T-helper 1 cell treated with Interleukin-12 subunit alpha and Interleukin-12 subunit beta and Interleukin-4 antibody, amounts not matched to agents 30 ng/mL and 1 ng/mL, for 36 hours (primary cell): ENCODE measurements at regions not wholly inside any gene's neighbourhood (a gene's known extent, or its start where the extent isn't known, plus 50 kb on each side); places are given as distances from the start of the nearest gene placed in this dataset.

Experiments
- intact Hi-C: fragments of 100-400 bp; cut with micrococcal nuclease; formaldehyde crosslinking; loops from one replicate; pipeline ENCODE4 v1.15.1; 2024

DNA sequence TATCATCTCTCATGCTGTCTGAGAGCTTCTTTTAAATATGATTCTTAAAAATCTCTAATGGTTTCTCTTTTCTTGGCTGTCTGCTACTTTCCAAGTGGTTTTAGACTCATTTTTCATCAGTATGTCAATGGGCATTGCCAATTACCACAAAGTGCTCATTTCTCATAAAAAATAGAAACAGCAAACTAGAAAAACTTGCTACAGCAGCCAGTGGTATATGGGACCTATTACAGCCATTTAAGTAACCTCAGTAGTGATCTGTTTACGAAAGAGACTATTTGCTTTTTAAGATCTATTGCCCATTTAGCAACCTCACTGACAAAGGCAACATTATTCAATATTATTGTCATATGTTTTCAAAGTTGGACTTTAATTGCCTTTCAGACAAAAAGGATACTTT, 207.1 kb upstream of the RHOBTB1 start:
- intact Hi-C loops: no loop called here

DNA sequence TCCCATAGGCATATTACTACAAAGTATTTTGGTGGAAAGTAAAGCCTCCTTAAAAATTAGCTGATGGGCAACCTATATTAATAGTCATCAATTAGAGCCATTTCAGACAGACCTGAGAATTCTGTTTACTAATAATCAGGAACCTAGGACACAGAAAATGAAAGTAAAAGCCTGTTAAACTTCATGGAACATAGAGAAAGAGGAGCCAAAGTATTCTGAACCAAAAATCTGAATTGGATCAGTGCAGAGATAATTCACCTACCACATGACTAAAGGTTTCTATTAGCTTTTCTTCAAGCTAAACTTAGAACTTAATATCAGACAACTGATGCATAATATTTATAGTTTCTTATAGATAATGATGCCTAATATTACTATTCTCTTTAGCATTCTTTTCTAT, 204.5 kb upstream of the RHOBTB1 start:
- intact Hi-C loops: loop anchor here (10.0 kb wide), 1 partner anchor 446 kb away; no protein-coding TSS in a partner anchor

DNA sequence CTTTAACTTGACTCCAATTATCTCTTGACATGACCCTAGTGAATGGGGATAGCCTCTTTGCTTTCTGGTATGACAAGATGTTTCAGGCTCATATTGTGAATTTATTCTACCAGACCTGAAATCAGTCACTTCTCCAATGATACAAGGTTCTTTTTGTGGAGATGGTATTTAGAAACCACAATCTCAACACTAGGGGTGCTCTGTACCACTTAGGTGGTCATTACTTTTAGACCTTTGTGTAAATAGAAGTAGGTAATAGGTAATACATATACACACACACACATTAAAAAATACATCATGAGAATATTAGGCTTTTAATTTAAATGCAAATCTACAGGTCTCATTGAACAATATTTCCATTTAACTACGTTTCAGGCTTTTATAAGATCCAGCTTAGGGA, 199.0 kb upstream of the RHOBTB1 start:
- intact Hi-C loops: loop anchor here (10.0 kb wide), 1 partner anchor 452 kb away; no protein-coding TSS in a partner anchor

DNA sequence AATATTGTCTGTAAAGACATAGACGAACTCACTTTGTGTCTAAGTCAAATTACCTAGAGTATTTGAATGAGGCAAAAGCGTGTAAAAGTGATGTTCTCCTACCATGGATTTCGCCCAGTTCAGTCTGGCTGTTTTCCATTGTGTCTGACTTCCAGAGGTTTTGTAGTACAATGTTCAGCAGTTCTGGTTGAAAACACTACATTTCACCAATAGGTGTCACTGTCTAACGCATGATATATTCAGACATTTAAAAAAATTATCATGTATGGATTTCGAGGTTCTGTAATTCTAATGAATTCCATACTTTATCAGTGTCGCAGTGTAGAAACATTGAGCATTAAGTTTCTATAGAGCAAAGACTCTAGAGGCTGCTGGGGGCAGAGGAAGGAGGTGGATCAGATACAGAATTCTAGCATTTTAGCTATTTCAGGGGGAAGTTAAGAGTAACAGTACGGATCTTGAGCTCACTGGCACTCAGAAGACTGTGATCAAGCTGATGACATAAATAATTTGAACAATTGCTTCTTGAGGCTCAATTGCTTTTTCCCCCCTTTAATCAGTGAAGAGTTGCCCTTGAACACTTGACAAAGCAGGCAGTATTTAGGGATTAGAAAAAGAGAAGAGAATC, 196.9 kb upstream of the RHOBTB1 start:
- intact Hi-C loops: loop anchor here (1.0 to 10.0 kb wide), 6 partner anchors 143 to 1104 kb away; no protein-coding TSS in a partner anchor

DNA sequence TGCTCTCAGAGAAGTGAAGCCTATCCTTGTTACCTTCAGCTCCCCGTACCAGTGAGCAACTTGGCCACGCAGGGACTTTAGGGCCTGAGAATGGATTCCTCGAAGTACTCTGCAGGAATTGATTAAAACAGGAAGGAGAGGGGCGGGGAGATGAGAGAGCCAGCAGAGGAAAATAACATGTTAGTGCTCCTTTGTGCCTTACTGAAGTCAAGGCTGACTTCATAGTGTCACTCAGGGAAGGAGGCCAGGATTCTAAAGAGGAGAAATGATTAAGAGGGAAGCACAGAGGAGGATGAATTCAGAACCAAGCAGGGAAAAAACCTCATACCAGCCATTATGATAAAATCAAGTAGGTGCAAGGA, 195.6 kb upstream of the RHOBTB1 start:
- intact Hi-C loops: no loop called here

DNA sequence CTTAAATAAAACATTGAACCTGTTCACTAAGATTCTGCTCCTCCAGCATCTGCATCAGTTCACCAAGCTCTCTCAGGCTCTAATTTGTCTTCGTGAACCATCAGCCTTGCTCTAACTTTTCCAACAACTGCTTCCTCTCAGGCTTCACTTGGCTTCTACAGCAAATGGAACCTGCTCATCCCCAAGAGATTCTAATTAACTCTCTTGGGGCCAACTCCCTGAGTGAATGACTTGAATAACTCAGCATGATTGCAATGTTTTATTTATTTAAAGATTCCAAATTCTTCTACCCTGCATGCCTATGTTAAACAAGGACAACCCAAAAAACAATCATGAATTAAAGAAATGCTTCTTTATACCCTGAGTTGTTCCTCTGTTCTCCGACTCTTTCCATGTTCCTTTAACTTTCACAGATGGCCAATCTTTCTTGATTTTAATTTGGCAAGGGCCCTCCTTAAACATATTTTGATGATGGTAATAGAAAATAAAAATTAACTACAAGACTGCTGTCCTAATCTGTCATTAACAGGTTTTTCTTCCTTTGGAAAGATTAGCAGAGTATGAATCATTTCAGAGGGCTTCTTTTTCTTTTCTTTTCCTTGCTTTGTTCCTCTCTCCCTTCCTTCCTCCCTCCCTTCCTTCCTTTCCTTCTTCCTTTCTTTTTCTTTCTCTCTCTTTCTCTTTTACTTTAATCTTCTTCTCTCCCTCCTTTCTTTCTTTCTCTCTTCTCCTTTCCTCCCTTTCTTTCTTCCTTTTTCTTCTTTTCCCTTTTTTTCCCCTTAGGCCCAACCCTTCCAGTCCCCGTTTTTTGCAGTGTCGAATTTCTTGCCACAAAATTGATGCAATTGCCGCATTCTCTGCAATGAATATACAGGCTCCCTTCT, 195.0 kb upstream of the RHOBTB1 start:
- intact Hi-C loops: no loop called here

DNA sequence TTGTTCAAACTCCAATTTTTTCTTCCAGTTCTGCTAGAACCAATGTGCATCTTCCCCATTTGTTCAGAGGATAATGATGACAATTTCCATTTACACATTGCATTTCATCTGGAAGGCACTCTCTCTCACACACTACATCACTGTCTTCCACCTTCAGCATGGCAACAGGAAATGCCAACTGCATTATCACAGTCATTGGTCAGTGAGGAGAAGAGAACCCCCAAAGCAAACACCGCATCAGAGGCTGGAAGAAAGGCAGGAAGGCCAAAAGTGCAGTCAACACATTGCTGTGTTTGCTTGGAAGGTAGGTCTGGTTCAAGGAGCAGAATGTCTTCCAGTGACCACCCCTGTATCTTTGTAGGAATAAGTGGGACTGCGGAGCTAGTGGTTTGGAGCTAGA, 192.2 kb upstream of the RHOBTB1 start:
- intact Hi-C loops: no loop called here

DNA sequence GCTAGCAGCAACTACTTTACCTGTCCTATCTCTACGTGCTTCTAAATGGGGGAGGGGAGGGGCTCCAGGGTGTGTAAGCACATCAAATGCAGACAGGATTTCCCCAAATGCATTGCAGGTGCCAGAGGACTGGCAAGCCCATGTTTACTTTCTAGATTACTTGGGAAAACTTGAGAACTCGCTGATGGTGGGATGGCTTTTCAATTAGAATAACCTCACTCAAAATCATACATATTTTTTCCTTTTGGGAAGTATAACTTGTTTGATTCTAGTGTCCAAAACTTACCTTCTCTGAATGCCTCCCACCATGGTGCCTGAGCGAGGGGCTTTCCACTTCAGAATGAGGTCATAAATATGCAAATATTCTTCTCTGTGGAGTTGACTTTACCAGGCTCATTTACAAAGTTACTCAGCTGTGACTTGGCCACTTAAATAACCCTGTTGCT, 191.3 kb upstream of the RHOBTB1 start:
- intact Hi-C loops: no loop called here

DNA sequence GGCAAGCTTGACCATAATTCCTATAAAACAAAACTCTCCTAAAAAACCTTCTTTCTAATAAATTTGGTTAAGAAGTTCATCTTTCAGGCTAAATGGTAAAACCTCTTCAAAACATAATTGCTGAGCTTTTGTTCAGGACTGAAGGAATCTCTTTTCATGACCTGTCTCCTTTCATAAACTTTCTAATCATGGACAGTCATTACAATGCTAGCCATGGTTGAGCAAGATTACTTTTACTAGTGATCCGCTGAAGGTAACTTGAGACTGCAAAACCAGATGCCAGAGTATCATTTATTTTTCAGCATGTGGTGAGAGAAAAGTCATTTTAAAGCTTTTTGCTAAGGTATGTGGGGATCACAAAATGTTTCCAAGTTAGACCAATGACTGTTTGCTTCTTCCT, 186.4 kb upstream of the RHOBTB1 start:
- intact Hi-C loops: no loop called here

DNA sequence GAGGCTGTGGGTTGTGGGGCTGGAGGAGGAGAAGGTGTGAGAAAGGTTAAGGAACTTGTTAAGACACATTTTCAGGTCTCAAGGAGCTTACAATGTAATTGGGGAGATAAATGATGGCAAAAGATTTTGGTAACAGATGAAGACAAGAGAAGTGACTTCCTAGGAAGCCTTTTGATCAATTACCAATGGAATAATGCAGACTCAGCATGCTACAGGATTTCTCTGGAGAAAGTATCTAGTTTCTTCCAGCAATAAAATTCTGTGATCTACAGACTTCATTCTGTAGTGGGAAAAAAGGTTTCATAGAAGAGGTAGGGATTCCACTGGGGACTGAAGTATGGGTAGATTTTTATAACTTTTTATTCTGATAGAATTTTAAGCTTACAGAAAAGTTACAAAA, 184.2 kb upstream of the RHOBTB1 start:
- intact Hi-C loops: no loop called here

DNA sequence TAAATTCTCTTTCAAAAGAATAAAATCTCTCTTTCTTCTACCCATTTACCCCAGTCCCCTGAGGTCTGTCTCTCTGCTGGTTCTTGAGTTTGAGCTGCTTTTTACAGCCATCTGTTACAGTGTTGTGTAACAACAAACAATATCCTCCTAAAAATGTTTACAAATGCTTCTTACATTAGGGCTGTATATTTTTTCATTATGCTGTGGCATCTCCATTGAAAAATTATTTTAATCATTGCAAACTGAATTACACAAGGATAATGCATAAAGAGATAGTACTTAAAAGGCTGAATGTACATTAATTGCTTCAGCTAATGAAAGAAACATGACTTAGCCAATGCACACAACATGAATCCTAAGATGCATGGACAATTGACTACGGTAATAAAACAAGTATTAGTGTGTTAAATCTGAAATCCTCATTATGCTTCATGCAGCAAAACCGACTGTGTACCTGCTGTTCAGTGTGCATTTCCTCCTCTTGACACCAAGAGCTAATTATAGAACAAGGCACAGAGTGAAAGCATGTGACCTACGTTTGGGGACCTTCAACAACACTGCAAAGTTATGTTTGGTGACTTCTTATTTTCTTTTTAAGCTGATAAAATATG, 181.7 kb upstream of the RHOBTB1 start:
- intact Hi-C loops: no loop called here

DNA sequence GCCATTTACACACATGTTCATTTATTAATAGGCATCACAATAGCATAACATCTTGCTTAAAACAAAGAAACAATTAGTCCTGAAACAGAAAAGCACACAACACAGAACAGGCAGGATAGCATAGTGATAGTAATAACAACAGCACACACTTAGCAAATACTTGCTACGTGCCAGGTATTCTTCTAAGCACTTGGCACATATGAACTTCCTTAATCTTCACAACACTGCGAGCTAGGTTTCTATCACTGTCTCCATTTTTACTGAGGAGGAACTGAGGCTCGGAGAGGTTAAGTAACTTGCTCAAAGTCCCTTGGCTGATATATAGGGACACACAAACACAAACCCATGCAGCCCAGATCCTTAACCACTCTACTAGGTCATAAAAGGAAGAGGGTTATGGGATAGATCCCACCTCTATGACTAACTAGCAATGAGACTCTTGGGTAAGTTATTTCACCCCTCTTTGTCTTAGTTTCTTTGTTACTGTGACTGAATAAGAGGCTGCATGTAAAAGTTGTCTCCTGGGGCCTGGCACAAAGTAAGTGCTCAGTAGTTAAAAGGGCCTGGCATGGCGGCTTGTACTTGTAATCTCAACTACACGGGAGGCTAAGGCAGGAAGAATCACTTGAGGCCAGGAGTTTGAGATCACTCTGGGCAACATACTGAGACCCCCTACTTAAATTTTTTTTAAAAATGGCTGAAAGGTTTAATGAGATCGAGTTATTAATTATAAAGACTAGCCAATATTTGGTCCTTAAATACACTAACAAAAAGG, 181.0 kb upstream of the RHOBTB1 start:
- intact Hi-C loops: no loop called here

DNA sequence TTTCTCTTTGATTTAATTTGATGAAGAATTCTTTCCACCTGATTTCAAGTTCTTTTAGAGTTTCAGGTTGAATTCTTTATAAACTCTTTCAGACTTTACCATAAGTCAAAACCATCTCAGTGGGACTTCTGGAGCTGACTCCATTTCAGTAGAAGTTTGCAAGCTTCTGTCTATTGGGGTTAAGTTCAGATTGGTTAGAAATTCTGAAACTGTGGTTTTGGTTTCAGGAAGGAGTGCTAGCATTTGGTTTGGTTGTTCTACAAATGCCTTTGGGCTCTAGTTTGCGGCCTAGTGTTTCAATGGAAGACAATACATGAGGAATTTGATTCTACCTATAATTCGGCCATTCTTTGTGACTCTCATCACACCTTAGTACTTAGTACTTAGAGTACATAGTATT, 176.8 kb upstream of the RHOBTB1 start:
- intact Hi-C loops: no loop called here

DNA sequence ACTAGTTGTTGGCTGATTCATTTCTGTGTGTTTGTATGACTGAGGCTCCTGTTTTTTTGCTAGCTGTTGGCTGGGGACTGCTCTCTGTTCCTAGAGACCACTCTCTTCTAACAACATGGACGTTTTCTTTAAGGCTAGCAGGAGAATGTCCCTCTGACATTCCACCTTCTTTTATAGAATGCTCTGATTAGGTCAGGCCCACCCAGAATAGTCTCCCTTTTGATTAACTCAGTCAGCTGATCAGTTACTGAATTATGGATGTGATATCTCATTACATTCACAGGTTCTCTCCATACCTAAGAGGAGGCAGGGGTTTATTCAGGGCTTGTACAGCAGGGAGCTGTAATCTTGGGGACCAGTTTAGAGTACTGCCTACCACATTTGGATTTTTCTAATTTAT, 175.6 kb upstream of the RHOBTB1 start:
- intact Hi-C loops: no loop called here

DNA sequence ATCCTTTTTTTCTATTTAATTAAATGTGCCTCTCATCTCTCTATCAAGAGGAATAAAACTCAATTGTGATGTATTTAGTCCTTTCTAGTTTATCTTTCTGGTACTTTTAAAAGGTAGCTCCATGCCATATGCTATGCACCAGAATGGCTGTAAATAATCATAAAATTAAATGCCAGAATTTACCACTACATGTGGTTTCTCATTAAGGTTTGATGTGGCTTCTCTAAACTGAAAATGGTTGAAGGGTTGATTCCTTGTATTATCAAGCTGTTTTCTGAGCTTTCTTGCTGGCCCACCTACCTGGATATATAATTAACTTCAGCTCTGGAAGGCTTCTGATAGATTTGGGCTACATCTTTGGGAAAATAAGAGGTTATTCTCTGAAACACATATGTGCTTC, 171.9 kb upstream of the RHOBTB1 start:
- intact Hi-C loops: no loop called here

DNA sequence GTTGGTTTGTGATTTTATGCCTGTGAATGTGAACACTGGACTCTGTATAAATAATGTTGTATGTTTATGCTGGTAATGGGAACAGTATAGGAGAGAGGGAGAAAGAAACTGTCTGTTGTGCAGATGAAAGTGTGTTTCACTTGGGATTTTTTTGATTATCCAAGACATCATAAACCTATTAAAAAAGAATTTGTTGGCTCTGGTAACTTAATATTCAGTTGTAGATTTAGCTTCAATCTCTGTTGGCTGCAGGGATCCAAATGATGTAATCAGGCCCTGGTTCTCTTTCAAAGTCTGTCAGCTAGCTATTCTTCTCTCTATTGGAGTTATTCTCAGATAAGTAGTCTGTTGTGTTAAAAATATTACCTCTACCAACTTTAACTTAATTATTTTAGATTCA, 168.8 kb upstream of the RHOBTB1 start:
- intact Hi-C loops: no loop called here

DNA sequence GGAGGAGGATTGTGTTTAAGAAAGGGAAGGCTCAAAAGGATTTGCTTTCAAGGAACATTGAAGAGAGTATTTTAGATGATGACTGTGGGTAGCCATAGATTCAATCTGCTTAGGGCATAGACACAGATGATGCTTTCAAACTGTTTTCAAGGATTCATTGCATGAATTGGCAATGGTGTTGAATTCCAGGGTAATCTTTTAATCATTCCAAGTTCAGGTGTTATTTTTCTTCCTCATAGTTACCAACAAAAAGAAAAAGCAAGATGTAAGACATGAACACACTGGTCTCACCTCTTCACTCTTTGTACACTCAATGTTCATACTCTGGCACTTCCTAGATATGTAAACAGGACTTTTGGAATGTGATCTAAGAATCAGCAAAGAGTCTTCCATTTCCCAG, 167.0 kb upstream of the RHOBTB1 start:
- intact Hi-C loops: no loop called here

DNA sequence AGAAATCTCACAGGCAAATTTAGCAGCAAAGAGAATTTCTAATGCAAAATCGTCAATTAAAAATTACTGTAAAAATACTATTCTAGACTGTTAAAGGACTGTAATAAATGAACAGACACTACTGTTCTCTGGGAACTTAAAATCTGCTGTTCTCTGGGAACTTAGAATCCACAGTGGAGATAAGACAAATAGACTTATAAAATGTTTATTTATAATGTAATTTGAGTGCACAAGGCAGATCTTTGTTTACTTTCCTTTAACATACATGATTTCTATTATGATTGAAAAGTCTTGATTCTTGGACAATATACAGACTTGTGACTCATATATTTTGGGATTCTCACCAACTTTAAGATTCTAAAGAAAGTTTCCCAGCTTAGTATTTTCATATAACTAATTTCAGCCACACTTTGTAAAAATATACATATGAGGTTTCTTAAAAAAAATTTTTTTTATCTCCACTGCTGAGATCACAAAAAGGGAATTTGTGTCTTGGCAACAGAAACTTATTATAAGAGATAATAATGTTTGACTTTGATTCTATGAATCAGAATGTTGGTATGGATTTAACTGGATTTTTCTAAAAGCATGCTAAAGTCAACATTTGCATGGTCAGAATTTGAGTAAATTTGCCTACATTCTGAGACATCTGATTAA, 166.3 kb upstream of the RHOBTB1 start:
- intact Hi-C loops: no loop called here

DNA sequence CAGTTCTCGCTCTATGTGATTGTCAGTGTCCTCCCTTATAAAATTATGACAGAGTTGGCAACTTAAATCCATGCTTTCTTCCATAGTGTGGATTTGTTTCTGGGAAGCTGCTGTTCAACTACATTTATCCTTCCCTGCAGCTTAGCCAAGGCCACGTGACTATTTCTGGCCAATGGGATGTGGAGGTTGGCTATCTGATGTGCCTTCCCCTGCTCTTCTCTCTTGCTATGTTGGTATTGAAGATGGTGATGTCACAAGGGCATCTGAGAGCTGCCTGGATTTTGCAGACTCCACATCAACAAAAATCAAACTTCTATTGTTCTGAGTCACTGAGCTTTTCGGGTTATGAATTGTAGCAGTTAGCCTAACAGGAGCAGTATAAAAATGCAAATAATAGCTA, 164.9 kb upstream of the RHOBTB1 start:
- intact Hi-C loops: no loop called here

DNA sequence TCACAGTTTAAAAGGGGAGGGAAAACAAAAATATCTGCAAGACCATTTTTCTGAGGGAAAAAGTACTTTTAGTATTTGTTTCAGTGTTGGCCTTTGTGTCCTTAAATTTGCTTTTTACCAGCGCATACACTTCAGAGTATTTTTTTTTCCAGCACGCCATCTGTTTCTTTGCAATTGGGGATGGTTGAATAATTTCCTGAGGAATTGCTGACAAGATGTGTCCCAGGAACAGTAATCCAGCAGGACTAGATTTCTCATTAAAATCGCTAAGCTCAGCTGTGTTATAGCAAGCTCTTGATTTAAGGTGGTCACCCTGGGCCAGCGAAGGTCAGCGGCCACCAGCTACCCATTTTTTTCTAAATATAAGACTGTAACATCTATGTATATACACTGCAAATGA, 156.9 kb upstream of the RHOBTB1 start:
- intact Hi-C loops: no loop called here

DNA sequence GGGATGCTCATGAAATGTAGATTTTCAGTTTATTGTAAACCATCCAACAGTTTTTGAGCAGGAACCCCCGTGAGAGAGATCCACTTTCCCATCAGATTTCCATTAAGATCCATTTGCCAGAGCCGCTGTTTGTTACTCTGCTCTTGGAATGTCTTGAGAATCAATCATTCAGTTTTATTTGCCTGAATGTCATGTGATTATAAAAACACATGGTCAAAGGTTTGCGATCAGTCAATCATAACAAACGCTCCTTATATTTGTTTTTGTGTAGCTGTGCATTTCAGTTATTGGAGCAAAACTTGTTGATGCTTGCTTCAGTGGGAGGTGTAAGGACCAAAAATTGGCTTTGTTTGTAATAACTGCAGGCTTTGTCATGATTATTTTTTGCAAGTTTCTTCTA, 155.8 kb upstream of the RHOBTB1 start:
- intact Hi-C loops: no loop called here
